SK-N-SH (cell line): ENCODE measurements at regions not wholly inside any gene's neighbourhood (a gene's known extent, or its start where the extent isn't known, plus 50 kb on each side); places are given as distances from the start of the nearest gene placed in this dataset.

Experiments used
- CTCF ChIA-PET: fragments of 300-600, 350-600 bp; formaldehyde crosslinking; extraction: SDS; loops from one replicate; lab custom pipeline; 2021; lab: Yijun Ruan, JAX
- POLR2A ChIA-PET: fragments of 350-600 bp; sonication (Branson Sonifier 250); formaldehyde crosslinking; extraction: SDS; loops from one replicate; lab custom pipeline; 2020; ENCODE audit warnings: antibody characterized with exemption, inconsistent platforms; lab: Yijun Ruan, JAX
- DNase-seq: peaks from one replicate; pipeline ENCODE4 v3.0.0; 2012
- H2AFZ ChIP-seq: fragments of 200-600 bp; sonication (generic); 2 replicates; pipeline ENCODE4 v1.8.1; 2016; ENCODE audit warnings: antibody characterized with exemption, mild to moderate bottlenecking, low read depth
- H3F3A ChIP-seq: fragments of 200-600 bp; sonication (generic); replicated peaks from 2 replicates; pipeline ENCODE3; 2016; ENCODE audit warnings: antibody characterized with exemption, mild to moderate bottlenecking; ENCODE audit not compliant: insufficient read depth
- H3K27ac ChIP-seq, 2 experiments: fragments of 200-500 bp in 1 of 2; fragments of 200-600 bp in 1 of 2; sonication (Bioruptor generic) in 1 of 2; sonication (generic), shearing (Covaris generic) in 1 of 2; 2 replicates each; pipeline versions ENCODE4 v1.5.1 to v1.6.1; 2014 to 2016; ENCODE audit warnings: low read depth in 2 of 2, inconsistent platforms in 1 of 2, low read length in 1 of 2, mild to moderate bottlenecking in 1 of 2, mixed read lengths in 1 of 2
- H3K27me3 ChIP-seq: fragments of 200-600 bp; sonication (generic), shearing (Covaris generic); 2 replicates; pipeline ENCODE4 v1.6.1; 2016; ENCODE audit warnings: mixed run types; ENCODE audit not compliant: insufficient read depth
- H3K36me3 ChIP-seq, 2 experiments: fragments of 200-500 bp in 1 of 2; fragments of 200-600 bp in 1 of 2; sonication (Bioruptor generic) in 1 of 2; sonication (generic) in 1 of 2; replicated peaks in 1 of 2; 2 replicates each; pipeline versions ENCODE3 to v1.5.1; 2014 to 2016; ENCODE audit warnings: low read length in 1 of 2, mild to moderate bottlenecking in 1 of 2; ENCODE audit not compliant: insufficient read depth in 2 of 2, control insufficient read depth in 1 of 2
- H3K4me1 ChIP-seq, 2 experiments: fragments of 200-500 bp in 1 of 2; fragments of 200-600 bp in 1 of 2; sonication (Bioruptor generic) in 1 of 2; sonication (generic), shearing (Covaris generic) in 1 of 2; 2 replicates each; pipeline versions ENCODE4 v1.5.1 to v1.6.1; 2014 to 2016; ENCODE audit warnings: low read depth in 1 of 2, low read length in 1 of 2, mixed run types in 1 of 2; ENCODE audit not compliant: insufficient read depth in 2 of 2, control insufficient read depth in 1 of 2
- H3K4me2 ChIP-seq: fragments of 200-600 bp; sonication (generic), shearing (Covaris generic); 2 replicates; pipeline ENCODE4 v1.6.1; 2017; ENCODE audit warnings: mixed run types
- H3K4me3 ChIP-seq, 2 experiments: fragments of 200-500 bp in 1 of 2; fragments of 200-600 bp in 1 of 2; sonication (Bioruptor generic) in 1 of 2; sonication (generic), shearing (Covaris generic) in 1 of 2; 2 replicates each; pipeline versions ENCODE4 v1.5.1 to v1.8.1; 2014 to 2016; ENCODE audit warnings: low read depth in 2 of 2, inconsistent platforms in 1 of 2, low read length in 1 of 2, mild to moderate bottlenecking in 1 of 2, mixed read lengths in 1 of 2, moderate library complexity in 1 of 2
- H3K79me2 ChIP-seq: fragments of 200-600 bp; sonication (generic); 2 replicates; pipeline ENCODE4 v1.8.1; 2017; ENCODE audit warnings: mild to moderate bottlenecking; ENCODE audit not compliant: insufficient read depth
- H3K9ac ChIP-seq: fragments of 200-600 bp; sonication (generic); 2 replicates; pipeline ENCODE4 v1.6.1; 2017; ENCODE audit warnings: mixed run types
- H3K9me2 ChIP-seq: fragments of 200-600 bp; sonication (generic); 2 replicates; pipeline ENCODE4 v1.6.1; 2017; ENCODE audit warnings: mixed run types
- H3K9me3 ChIP-seq: fragments of 200-600 bp; sonication (generic); 2 replicates; pipeline ENCODE4 v1.6.1; 2017; ENCODE audit warnings: mixed run types, mild to moderate bottlenecking, moderate library complexity
- H4K20me1 ChIP-seq: fragments of 200-600 bp; sonication (generic); 2 replicates; pipeline ENCODE4 v1.6.1; 2017; ENCODE audit warnings: mild to moderate bottlenecking, mixed run types; ENCODE audit not compliant: insufficient read depth
- EP300 ChIP-seq, 2 experiments: IDR thresholded peaks; 2 replicates each; pipeline versions ENCODE4 v1.4.0 to v1.6.1; 2012; ENCODE audit warnings: borderline replicate concordance in 1 of 2, low read depth in 1 of 2, low read length in 1 of 2
- FOXJ3 ChIP-seq: sonication (generic); formaldehyde crosslinking; IDR thresholded peaks from 2 replicates; pipeline ENCODE4 v1.5.1; 2020; ENCODE audit warnings: mild to moderate bottlenecking, missing genetic modification reagents
- FOXM1 ChIP-seq: IDR thresholded peaks from 2 replicates; pipeline ENCODE4 v1.4.0; 2012; ENCODE audit warnings: low read depth, mild to moderate bottlenecking
- GABPA ChIP-seq: IDR thresholded peaks from 2 replicates; pipeline ENCODE4 v1.4.0; 2012; ENCODE audit warnings: low read depth, mild to moderate bottlenecking
- MAX ChIP-seq: IDR thresholded peaks from 2 replicates; pipeline ENCODE4 v1.4.0; 2012; ENCODE audit warnings: low read depth
- MEF2A ChIP-seq: IDR thresholded peaks from 2 replicates; pipeline ENCODE4 v1.4.0; 2012; ENCODE audit warnings: low read depth, borderline replicate concordance
- RXRA ChIP-seq: IDR thresholded peaks from 2 replicates; pipeline ENCODE4 v1.4.0; 2012; ENCODE audit warnings: low read depth, mild to moderate bottlenecking, borderline replicate concordance
- SIN3A ChIP-seq: IDR thresholded peaks from 2 replicates; pipeline ENCODE4 v1.6.1; 2012; ENCODE audit warnings: low read depth, mild to moderate bottlenecking, low read length, moderate library complexity, borderline replicate concordance
- TAF1 ChIP-seq: IDR thresholded peaks from 2 replicates; pipeline ENCODE4 v1.6.1; 2012; ENCODE audit warnings: low read depth, mild to moderate bottlenecking, low read length, moderate library complexity, borderline replicate concordance
- USF1 ChIP-seq: IDR thresholded peaks from 2 replicates; pipeline ENCODE4 v1.4.0; 2012; ENCODE audit warnings: low read depth, borderline replicate concordance
- ZBTB33 ChIP-seq: IDR thresholded peaks from 2 replicates; pipeline ENCODE4 v1.4.0; 2012; ENCODE audit warnings: low read depth, borderline replicate concordance
- WGBS: methylation state at CpG from one replicate; pipeline ENCODE4 v1.1.6; 2017; ENCODE audit warnings: low lambda C conversion rate; 5-methylcytosine and 5-hydroxymethylcytosine counted together

GRCh38 chr7:118311121-118311836 lies 86.8 kb downstream of the ANKRD7 start:
- TF ChIP-seq FOXJ3 (CRISPR knock-in tag) (no peak), TAF1 (no peak)
- 2% methylated on average over 1 of the region's 1 CpG for WGBS
- Histone ChIP-seq H3K9me2 (no peaks in the 10 kb centered on the region; the same call in 1 of the 2 replicates), H4K20me1 (no peaks in the 10 kb centered on the region), H3K9ac (no peak overlapping the region), H3K27me3 (no peaks in the 10 kb centered on the region), H3F3A (no peaks in the 10 kb centered on the region), H2AFZ (no peak overlapping the region), H3K9me3 (no peaks in the 10 kb centered on the region), H3K36me3 (no peaks in the 10 kb centered on the region), H3K4me3 (no peak overlapping the region), H3K79me2 (no peaks in the 10 kb centered on the region), H3K27ac (no peak overlapping the region), H3K4me1 (no peaks in the 10 kb centered on the region; a peak in 1 of 4 replicates), H3K4me2 (no peak overlapping the region)
- no peak for DNase-seq
- POLR2A ChIA-PET, result no interaction called here
- CTCF ChIA-PET, result interaction anchor here (1.0 kb wide), 1 partner anchor 13 kb away, joined by 4 read pairs; no protein-coding TSS in a partner anchor

GRCh38 chr7:118312051-118312450 lies 87.5 kb downstream of the ANKRD7 start:
- H3K27me3 ChIP-seq, result no peaks in the 10 kb centered on the region
- TF ChIP-seq MAX, result no peak
- TF ChIP-seq EP300 (IDR thresholded peaks at IDR 0.05; ENCODE audit: borderline replicate concordance in 1 of 2, low read depth in 1 of 2, low read length in 1 of 2), result no peak
- TF ChIP-seq MEF2A, result no peak
- no peak for TF ChIP-seq SIN3A
- TF ChIP-seq RXRA, result no peak
- TF ChIP-seq FOXM1, result no peak
- TF ChIP-seq USF1, result no peak
- no peak for TF ChIP-seq GABPA
- no peak for TF ChIP-seq ZBTB33
- TF ChIP-seq, all 33 proteins: peak for 0
- Histone ChIP-seq H3K79me2 (no peaks in the 10 kb centered on the region), H3K27ac (no peak overlapping the region), H3K9me2 (no peaks in the 10 kb centered on the region; the same call in 1 of the 2 replicates), H2AFZ (no peak overlapping the region), H3K4me2 (no peak overlapping the region), H3F3A (no peaks in the 10 kb centered on the region), H3K9ac (no peak overlapping the region), H3K4me3 (no peak overlapping the region), H3K4me1 (no peaks in the 10 kb centered on the region; a peak in 1 of 4 replicates), H3K9me3 (no peaks in the 10 kb centered on the region), H3K36me3 (no peaks in the 10 kb centered on the region), H4K20me1 (no peaks in the 10 kb centered on the region)
- WGBS, result 18% methylated on average over 1 of the region's 1 CpG
- no peak for DNase-seq
- POLR2A ChIA-PET, result no interaction called here
- CTCF ChIA-PET, result interaction anchor here (1.0 kb wide), 1 partner anchor 14 kb away, joined by 4 read pairs; no protein-coding TSS in a partner anchor
